NCI-H345 treated with DMSO at 0.1 percent for 48 hours (cell line): ENCODE measurements at regions not wholly inside any gene's neighbourhood (a gene's known extent, or its start where the extent isn't known, plus 50 kb on each side); places are given as distances from the start of the nearest gene placed in this dataset.
A peak's percentile ranks its signal among the peaks of the same experiment; 100 is the strongest.

Experiments
- DNase-seq: peaks from one replicate; lab custom pipeline; 2025; ENCODE audit not compliant: unreplicated experiment; lab: John Stamatoyannopoulos, UW

- DNase-seq = no peak
Measured at GRCh38 chr5:56692359-56693219, 122.8 kb upstream of the MAP3K1 start.

- DNase-seq = no peak
Measured at GRCh38 chr5:56688402-56688801, 126.9 kb upstream of the MAP3K1 start.

- no peak for DNase-seq
Measured at GRCh38 chr5:56686337-56687195, 128.8 kb upstream of the MAP3K1 start.

GRCh38 chr5:56685503-56686217 lies 129.7 kb upstream of the MAP3K1 start:
- DNase-seq = no peak

- no peak for DNase-seq
Measured at GRCh38 chr5:56684159-56684558, 131.2 kb upstream of the MAP3K1 start.

GRCh38 chr5:56683733-56684132 lies 131.6 kb upstream of the MAP3K1 start:
- DNase-seq = no peak

GRCh38 chr5:56683281-56683680 lies 132.1 kb upstream of the MAP3K1 start:
- no peak for DNase-seq

- DNase-seq = no peak
Measured at GRCh38 chr5:56681346-56681745, 134.0 kb upstream of the MAP3K1 start.

GRCh38 chr5:56680731-56681130 lies 134.6 kb upstream of the MAP3K1 start:
- no peak for DNase-seq

- no peak for DNase-seq
Measured at GRCh38 chr5:56677690-56678305, 137.6 kb upstream of the MAP3K1 start.

- no peak for DNase-seq
Measured at GRCh38 chr5:56676091-56676768, 139.1 kb upstream of the MAP3K1 start.

GRCh38 chr5:56674441-56674840 lies 140.9 kb upstream of the MAP3K1 start:
- DNase-seq = no peak

GRCh38 chr5:56673171-56673570 lies 142.2 kb upstream of the MAP3K1 start:
- DNase-seq = no peak

- DNase-seq = no peak
Measured at GRCh38 chr5:56671571-56671970, 143.8 kb upstream of the MAP3K1 start.

GRCh38 chr5:56670916-56671315 lies 144.4 kb upstream of the MAP3K1 start:
- DNase-seq = no peak

GRCh38 chr5:56669534-56670483 lies 145.5 kb upstream of the MAP3K1 start:
- DNase-seq = peak; percentile 80

GRCh38 chr5:56668996-56669395 lies 146.4 kb upstream of the MAP3K1 start:
- DNase-seq = peak; percentile 28

- no peak for DNase-seq
Measured at GRCh38 chr5:56667692-56668091, 147.7 kb upstream of the MAP3K1 start.

- DNase-seq = no peak
Measured at GRCh38 chr5:56666901-56667300, 148.4 kb upstream of the MAP3K1 start.
